ENCODE measurements at regions not wholly inside any gene's neighbourhood (a gene's known extent, or its start where the extent isn't known, plus 50 kb on each side); places are given as distances from the start of the nearest gene placed in this dataset.

- no peaks in the 10 kb centered on the region for H3K4me1 Mint-ChIP-seq (ENCODE audit: unreplicated experiment)
- TF ChIP-seq, protein P1, sequence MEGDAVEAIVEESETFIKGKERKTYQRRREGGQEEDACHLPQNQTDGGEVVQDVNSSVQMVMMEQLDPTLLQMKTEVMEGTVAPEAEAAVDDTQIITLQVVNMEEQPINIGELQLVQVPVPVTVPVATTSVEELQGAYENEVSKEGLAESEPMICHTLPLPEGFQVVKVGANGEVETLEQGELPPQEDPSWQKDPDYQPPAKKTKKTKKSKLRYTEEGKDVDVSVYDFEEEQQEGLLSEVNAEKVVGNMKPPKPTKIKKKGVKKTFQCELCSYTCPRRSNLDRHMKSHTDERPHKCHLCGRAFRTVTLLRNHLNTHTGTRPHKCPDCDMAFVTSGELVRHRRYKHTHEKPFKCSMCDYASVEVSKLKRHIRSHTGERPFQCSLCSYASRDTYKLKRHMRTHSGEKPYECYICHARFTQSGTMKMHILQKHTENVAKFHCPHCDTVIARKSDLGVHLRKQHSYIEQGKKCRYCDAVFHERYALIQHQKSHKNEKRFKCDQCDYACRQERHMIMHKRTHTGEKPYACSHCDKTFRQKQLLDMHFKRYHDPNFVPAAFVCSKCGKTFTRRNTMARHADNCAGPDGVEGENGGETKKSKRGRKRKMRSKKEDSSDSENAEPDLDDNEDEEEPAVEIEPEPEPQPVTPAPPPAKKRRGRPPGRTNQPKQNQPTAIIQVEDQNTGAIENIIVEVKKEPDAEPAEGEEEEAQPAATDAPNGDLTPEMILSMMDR (conservative IDR thresholded peaks at IDR 0.05) = no peak
- H3K27ac Mint-ChIP-seq = no peak overlapping the region
- H3K9me3 Mint-ChIP-seq = no peaks in the 10 kb centered on the region
- H3K4me3 Mint-ChIP-seq = no peak overlapping the region
- no peaks in the 10 kb centered on the region for H3K36me3 Mint-ChIP-seq
- peak; percentile 43 for DNase-seq (ENCODE audit: extremely low spot score, unreplicated experiment)
- peaks cover 39% of the 10 kb centered on the region for H3K27me3 Mint-ChIP-seq
Measured at GRCh38 chr15:98592136-98592535, 56.2 kb upstream of the IGF1R start.

DNA sequence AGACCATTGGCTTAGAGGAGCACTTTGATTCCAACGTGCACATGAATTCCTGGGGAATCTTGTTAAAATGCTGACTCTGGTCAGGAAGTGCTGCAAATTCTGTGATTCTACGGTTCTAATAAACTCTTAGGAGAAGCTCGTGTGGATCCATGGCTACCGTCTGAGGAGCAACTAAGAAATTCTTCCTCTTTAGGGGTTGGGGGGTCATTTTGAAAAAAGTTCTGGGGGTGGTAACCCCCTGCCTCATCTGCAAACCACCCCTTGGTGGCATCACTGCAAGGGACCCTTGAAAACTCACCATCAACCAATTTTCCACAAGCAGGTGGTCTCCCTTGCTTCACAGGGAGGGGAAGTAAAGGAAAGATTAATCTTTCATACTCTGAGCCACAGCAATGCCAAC lies 52.2 kb upstream of the IGF1R start:
- TF ChIP-seq, protein P1 (conservative IDR thresholded peaks at IDR 0.05) = no peak
- Mint-ChIP-seq H3K9me3 (no peaks in the 10 kb centered on the region), H3K27me3 (peaks cover 31% of the 10 kb centered on the region), H3K36me3 (no peaks in the 10 kb centered on the region), H3K4me1 (ENCODE audit: unreplicated experiment) (peaks cover 18% of the 10 kb centered on the region), H3K4me3 (no peak overlapping the region), H3K27ac (no peak overlapping the region)
- DNase-seq (ENCODE audit: extremely low spot score, unreplicated experiment) = peak; percentile 20

- Mint-ChIP-seq H3K36me3 (no peaks in the 10 kb centered on the region), H3K9me3 (no peaks in the 10 kb centered on the region), H3K4me1 (ENCODE audit: unreplicated experiment) (peaks cover 18% of the 10 kb centered on the region), H3K4me3 (no peak overlapping the region), H3K27ac (no peak overlapping the region), H3K27me3 (peaks cover 23% of the 10 kb centered on the region)
- DNase-seq (ENCODE audit: extremely low spot score, unreplicated experiment) = no peak
- TF ChIP-seq, protein P1 (conservative IDR thresholded peaks at IDR 0.05) = no peak
Measured at GRCh38 chr15:98596885-98597392, 51.4 kb upstream of the IGF1R start.

- H3K27ac Mint-ChIP-seq = no peak overlapping the region
- DNase-seq (ENCODE audit: extremely low spot score, unreplicated experiment) = no peak
- TF ChIP-seq, protein P1 (conservative IDR thresholded peaks at IDR 0.05) = no peak
Measured at GRCh38 chr15:98597666-98598065, 50.7 kb upstream of the IGF1R start.

More at GRCh38 chr15:98597666-98598065, 50.7 kb upstream of the IGF1R start:
- Mint-ChIP-seq H3K27me3 (peaks cover 19% of the 10 kb centered on the region), H3K36me3 (no peaks in the 10 kb centered on the region), H3K9me3 (no peaks in the 10 kb centered on the region), H3K4me1 (ENCODE audit: unreplicated experiment) (peaks cover 18% of the 10 kb centered on the region), H3K4me3 (no peak overlapping the region)
